H1 (cell line): ENCODE measurements at regions not wholly inside any gene's neighbourhood (a gene's known extent, or its start where the extent isn't known, plus 50 kb on each side); places are given as distances from the start of the nearest gene placed in this dataset.
A peak's percentile ranks its signal among the peaks of the same experiment; 100 is the strongest.

Experiments used
- CTCF ChIA-PET: fragments of 300-600 bp; sonication (Branson Sonifier 250); formaldehyde crosslinking; loops from one replicate; lab custom pipeline; 2021; ENCODE audit not compliant: partially characterized antibody; lab: Charles Lee
- POLR2A ChIA-PET: fragments of 300-600 bp; sonication (Branson Sonifier 250); formaldehyde crosslinking; loops from one replicate; lab custom pipeline; 2021; ENCODE audit warnings: inconsistent platforms; ENCODE audit not compliant: partially characterized antibody; lab: Charles Lee
- DNase-seq, 2 experiments: peaks; one replicate each; pipeline versions ENCODE4 v3.0.0 to v3.0.0-alpha.2; 2010 to 2022; ENCODE audit warnings: low spot score in 2 of 2, low read depth in 1 of 2, mixed read lengths in 1 of 2
- FAIRE-seq: peaks from 2 replicates; lab custom pipeline; 2011; peaks lifted over from hg19 to GRCh38; lab: Jason Lieb, UNC
- H2AFZ ChIP-seq: 2 replicates; pipeline ENCODE4 v1.8.1; 2012; ENCODE audit warnings: low read length, inconsistent platforms
- H2AK5ac ChIP-seq: 2 replicates; pipeline ENCODE4 v1.6.1; 2013; ENCODE audit warnings: low read depth, low read length
- H2BK120ac ChIP-seq: replicated peaks from 2 replicates; pipeline ENCODE3; 2013; ENCODE audit warnings: low read depth, low read length, inconsistent platforms
- H2BK12ac ChIP-seq: 2 replicates; pipeline ENCODE4 v1.6.1; 2013; ENCODE audit warnings: low read depth, low read length
- H2BK15ac ChIP-seq: 2 replicates; pipeline ENCODE4 v1.6.1; 2013; ENCODE audit warnings: low read length
- H2BK20ac ChIP-seq: 2 replicates; pipeline ENCODE4 v1.6.1; 2013; ENCODE audit warnings: low read length
- H2BK5ac ChIP-seq: 2 replicates; pipeline ENCODE4 v1.6.1; 2013; ENCODE audit warnings: low read depth, low read length
- H3K14ac ChIP-seq: 2 replicates; pipeline ENCODE4 v1.6.1; 2013; ENCODE audit warnings: inconsistent platforms; ENCODE audit not compliant: insufficient read length
- H3K18ac ChIP-seq: 2 replicates; pipeline ENCODE4 v1.6.1; 2013; ENCODE audit warnings: low read length; ENCODE audit errors: extremely low read depth
- H3K23ac ChIP-seq: 2 replicates; pipeline ENCODE4 v1.6.1; 2013; ENCODE audit warnings: inconsistent platforms; ENCODE audit not compliant: insufficient read length
- H3K23me2 ChIP-seq: 2 replicates; pipeline ENCODE4 v1.6.1; 2013; ENCODE audit warnings: low read depth, low read length
- H3K27ac ChIP-seq: 2 replicates; pipeline ENCODE4 v1.6.1; 2011; ENCODE audit warnings: low read depth, low read length, inconsistent platforms
- H3K27me3 ChIP-seq, 4 experiments: replicated peaks in 1 of 4; 1 replicate in 1 of 4; 2 replicates in 3 of 4; pipeline versions ENCODE4 v1.6.1 to v1.8.1; 2011 to 2013; ENCODE audit warnings: low read length in 3 of 4, mild to moderate bottlenecking in 3 of 4, inconsistent platforms in 2 of 4, mixed read lengths in 2 of 4, moderate library complexity in 1 of 4; ENCODE audit not compliant: control insufficient read depth in 3 of 4, insufficient read depth in 3 of 4; ENCODE audit errors: extremely low read depth in 1 of 4
- H3K36me3 ChIP-seq, 4 experiments: 2 replicates each; pipeline versions ENCODE4 v1.6.1 to v1.8.1; 2011 to 2013; ENCODE audit warnings: mild to moderate bottlenecking in 4 of 4, low read length in 3 of 4, moderate library complexity in 2 of 4, control low read depth in 1 of 4, inconsistent platforms in 1 of 4; ENCODE audit not compliant: insufficient read depth in 4 of 4, control insufficient read depth in 2 of 4
- H3K4ac ChIP-seq: replicated peaks from 2 replicates; pipeline ENCODE3; 2013; ENCODE audit warnings: low read length, low read depth, mixed read lengths, inconsistent platforms; ENCODE audit not compliant: insufficient read length
- H3K4me1 ChIP-seq, 4 experiments: replicated peaks in 1 of 4; 1 replicate in 1 of 4; 2 replicates in 3 of 4; pipeline versions ENCODE4 v1.6.1 to v1.8.1; 2011 to 2013; ENCODE audit warnings: low read length in 3 of 4, inconsistent platforms in 2 of 4, mixed read lengths in 1 of 4; ENCODE audit not compliant: insufficient read depth in 4 of 4, control insufficient read depth in 3 of 4
- H3K4me2 ChIP-seq, 2 experiments: 2 replicates each; pipeline versions ENCODE4 v1.6.1 to v1.8.1; 2011 to 2013; ENCODE audit warnings: low read depth in 2 of 2, low read length in 2 of 2, control low read depth in 1 of 2, inconsistent platforms in 1 of 2, mild to moderate bottlenecking in 1 of 2; ENCODE audit not compliant: insufficient read depth in 1 of 2
- H3K4me3 ChIP-seq, 4 experiments: fragments of 200-600, 300-600 bp in 1 of 4; sonication (generic), shearing (Covaris generic), sonication (Bioruptor Twin) in 1 of 4; 2 replicates each; pipeline versions ENCODE4 v1.5.1 to v1.8.1; 2011 to 2016; ENCODE audit warnings: low read length in 4 of 4, low read depth in 3 of 4, control low read depth in 2 of 4, inconsistent platforms in 2 of 4, mild to moderate bottlenecking in 2 of 4, mixed read lengths in 1 of 4, moderate library complexity in 1 of 4; ENCODE audit not compliant: insufficient read depth in 2 of 4; ENCODE audit errors: extremely low read depth in 1 of 4
- H3K56ac ChIP-seq: replicated peaks from 2 replicates; pipeline ENCODE3; 2013; ENCODE audit warnings: low read depth, mild to moderate bottlenecking, mixed read lengths, low read length, inconsistent platforms; ENCODE audit not compliant: insufficient read length
- H3K79me1 ChIP-seq: 2 replicates; pipeline ENCODE4 v1.6.1; 2013; ENCODE audit warnings: low read depth, low read length, control low read depth
- H3K79me2 ChIP-seq, 2 experiments: 2 replicates each; pipeline versions ENCODE4 v1.6.1 to v1.8.1; 2012 to 2013; ENCODE audit warnings: low read length in 2 of 2, mild to moderate bottlenecking in 2 of 2, inconsistent platforms in 1 of 2; ENCODE audit not compliant: insufficient read depth in 2 of 2, control insufficient read depth in 1 of 2
- H3K9ac ChIP-seq, 4 experiments: replicated peaks in 1 of 4; 1 replicate in 1 of 4; 2 replicates in 3 of 4; pipeline versions ENCODE4 v1.6.1 to v1.8.1; 2011 to 2013; ENCODE audit warnings: low read depth in 3 of 4, low read length in 3 of 4, control low read depth in 2 of 4, mild to moderate bottlenecking in 2 of 4, moderate library complexity in 2 of 4, inconsistent platforms in 1 of 4; ENCODE audit errors: extremely low read depth in 1 of 4
- H3K9me3 ChIP-seq, 2 experiments: 2 replicates each; pipeline versions ENCODE4 v1.6.1 to v1.8.1; 2012 to 2013; ENCODE audit warnings: mild to moderate bottlenecking in 2 of 2, moderate library complexity in 2 of 2, control low read depth in 1 of 2, inconsistent platforms in 1 of 2, low read depth in 1 of 2, low read length in 1 of 2, mixed read lengths in 1 of 2; ENCODE audit not compliant: insufficient read depth in 2 of 2
- H4K20me1 ChIP-seq, 2 experiments: replicated peaks in 1 of 2; 2 replicates each; pipeline versions ENCODE3 to v1.8.1; 2011 to 2013; ENCODE audit warnings: inconsistent platforms in 2 of 2, low read length in 2 of 2, mild to moderate bottlenecking in 1 of 2; ENCODE audit not compliant: insufficient read depth in 2 of 2, control insufficient read depth in 1 of 2
- H4K5ac ChIP-seq: 2 replicates; pipeline ENCODE4 v1.6.1; 2013; ENCODE audit warnings: low read length, low read depth, mixed read lengths, inconsistent platforms; ENCODE audit not compliant: insufficient read length
- H4K8ac ChIP-seq: 2 replicates; pipeline ENCODE4 v1.8.0; 2013; ENCODE audit warnings: mild to moderate bottlenecking, moderate library complexity, low read length, inconsistent platforms; ENCODE audit not compliant: insufficient read depth; ENCODE audit errors: extremely low read depth
- H4K91ac ChIP-seq: replicated peaks from 2 replicates; pipeline ENCODE3; 2013; ENCODE audit warnings: low read length, mixed read lengths, inconsistent platforms; ENCODE audit not compliant: insufficient read length
- CTCF ChIP-seq, 3 experiments: IDR thresholded peaks; 1 replicate in 2 of 3; 2 replicates in 1 of 3; pipeline versions ENCODE4 v1.5.1 to v1.6.1; 2011; ENCODE audit warnings: low read length in 3 of 3, mild to moderate bottlenecking in 3 of 3, inconsistent platforms in 2 of 3, low read depth in 1 of 3, moderate library complexity in 1 of 3; ENCODE audit not compliant: insufficient read depth in 1 of 3; ENCODE audit errors: control extremely low read depth in 1 of 3
- MAFK ChIP-seq: IDR thresholded peaks from 2 replicates; pipeline ENCODE4 v1.6.1; 2012; ENCODE audit warnings: low read depth, mild to moderate bottlenecking, improper control_type of control experiment, low read length
- WGBS, 2 experiments: shearing (Covaris generic) in 1 of 2; methylation state at CpG; one replicate each; pipeline versions ENCODE4 v1.1.6 to v1.1.7; 2013 to 2015; ENCODE audit warnings: low lambda C conversion rate in 2 of 2, mixed read lengths in 2 of 2, inconsistent platforms in 1 of 2, low coverage in 1 of 2, missing lambda C conversion rate in 1 of 2; ENCODE audit not compliant: insufficient replicate concordance in 2 of 2, insufficient coverage in 1 of 2, insufficient read length in 1 of 2; ENCODE audit errors: extremely low coverage in 1 of 2, missing lambda C conversion rate in 1 of 2; 5-methylcytosine and 5-hydroxymethylcytosine counted together

DNA sequence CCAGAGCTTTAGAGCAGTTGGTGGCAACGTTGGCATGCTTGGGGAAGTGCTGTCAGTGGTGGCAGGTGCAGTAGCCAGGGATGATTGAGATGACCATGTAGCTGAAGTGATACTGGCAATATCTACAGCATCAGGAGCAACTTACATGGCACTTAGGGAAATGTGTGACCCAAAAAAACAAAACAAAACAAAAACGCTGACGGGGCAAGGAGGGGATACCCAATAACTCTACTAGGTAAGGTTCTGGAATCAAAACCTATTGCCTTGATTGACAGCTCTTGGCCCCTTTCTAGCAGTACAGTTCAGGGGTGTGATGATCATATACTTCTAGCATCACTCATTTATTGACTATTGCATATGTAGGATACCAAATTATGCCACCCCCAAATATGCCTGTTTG is 312.6 kb downstream of the AASDHPPT start:
- no peaks in the 10 kb centered on the region for H4K20me1 ChIP-seq
- H3K4me3 ChIP-seq = no peak overlapping the region
- peak overlapping the region; percentile 85 for H4K91ac ChIP-seq
- H3K27me3 ChIP-seq = no peaks in the 10 kb centered on the region
- no peaks in the 10 kb centered on the region for H3K23me2 ChIP-seq
- 94% methylated on average over 3 of the region's 3 CpGs; no CpG with 5 or more reads in 1 of the 2 experiments for WGBS, 2 experiments
- H3K14ac ChIP-seq = no peak overlapping the region
- H2BK5ac ChIP-seq = 0 out of 2 replicates have a peak overlapping the region, but pooled peaks have one; percentile 11
- 0 out of 4 replicates have a peak, but pooled peaks cover 0 to 4% of the 10 kb centered on the region in 2 experiments for H3K9me3 ChIP-seq
- FAIRE-seq (no peak), DNase-seq (no peak)
- no peaks in the 10 kb centered on the region for H3K79me1 ChIP-seq
- H3K27ac ChIP-seq = no peak overlapping the region
- peak overlapping the region; percentile 2; the same call in 1 of the 2 replicates for H2BK12ac ChIP-seq
- H3K4me1 ChIP-seq = peaks cover 0 to 3% (median 0%) of the 10 kb centered on the region in 4 experiments; a peak in 2 of 7 replicates
- TF ChIP-seq CTCF (IDR thresholded peaks at IDR 0.05; ENCODE audit: control extremely low read depth in 1 of 3, insufficient read depth in 1 of 3, low read depth in 1 of 3, low read length in 3 of 3) (no peak), MAFK (0 out of 2 replicates have a peak, but pooled peaks have one; percentile 5)
- TF ChIP-seq, all 59 proteins: peak for 1
- no peak overlapping the region for H3K18ac ChIP-seq
- no peak overlapping the region for H3K23ac ChIP-seq
- no peak overlapping the region for H4K5ac ChIP-seq
- H3K4me2 ChIP-seq = no peak overlapping the region
- H2AK5ac ChIP-seq = no peak overlapping the region
- H3K56ac ChIP-seq = no peak overlapping the region
- H3K36me3 ChIP-seq = no peaks in the 10 kb centered on the region
- H2AFZ ChIP-seq = no peak overlapping the region
- H3K79me2 ChIP-seq = no peaks in the 10 kb centered on the region
- POLR2A ChIA-PET = no interaction called here
- H3K4ac ChIP-seq = no peak overlapping the region
- no peak overlapping the region for H2BK20ac ChIP-seq
- CTCF ChIA-PET = no interaction called here
- H4K8ac ChIP-seq = no peak overlapping the region
- no peak overlapping the region for H2BK15ac ChIP-seq
- no peak overlapping the region for H2BK120ac ChIP-seq
- H3K9ac ChIP-seq = no peak overlapping the region
